Heart right ventricle (tissue), 16 donors: ENCODE measurements at regions not wholly inside any gene's neighbourhood (a gene's known extent, or its start where the extent isn't known, plus 50 kb on each side); places are given as distances from the start of the nearest gene placed in this dataset.
A peak's percentile ranks its signal among the peaks of the same experiment; 100 is the strongest.

Source experiments
- ATAC-seq, 8 donors: fragments of 200-7000 bp; cut with Tn5 transposase; one replicate each; pipeline ENCODE4 v1.9.1; 2020; ENCODE audit warnings: mild to moderate bottlenecking in 8 of 8, moderate library complexity in 8 of 8, moderate number of reproducible peaks in 1 of 8
- DNase-seq, 2 donors: peaks; one replicate each; pipeline ENCODE4 v3.0.0-alpha.2; 2020
- H3K27ac ChIP-seq, 10 donors: fragments of 200-600 bp; sonication (generic) in 2 of 10; one replicate each; pipeline versions ENCODE4 v1.5.0 to v1.8.0; 2020 to 2022; ENCODE audit warnings: mild to moderate bottlenecking in 3 of 10
- H3K27me3 ChIP-seq, 7 donors: fragments of 200-600 bp; one replicate each; pipeline ENCODE4 v1.8.0; 2021 to 2022; ENCODE audit warnings: mild to moderate bottlenecking in 2 of 7
- H3K36me3 ChIP-seq, 9 donors: fragments of 200-600 bp; sonication (generic) in 1 of 9; one replicate each; pipeline versions ENCODE4 v1.5.0 to v1.8.0; 2020 to 2022; ENCODE audit warnings: mild to moderate bottlenecking in 2 of 9
- H3K4me1 ChIP-seq, 9 donors: fragments of 200-600 bp; sonication (generic) in 1 of 9; one replicate each; pipeline versions ENCODE4 v1.5.0 to v1.8.0; 2020 to 2022; ENCODE audit warnings: mild to moderate bottlenecking in 4 of 9
- H3K4me3 ChIP-seq, 10 donors: fragments of 200-600 bp; sonication (generic) in 2 of 10; one replicate each; pipeline versions ENCODE4 v1.5.0 to v1.8.0; 2020 to 2022; ENCODE audit warnings: mild to moderate bottlenecking in 7 of 10, moderate library complexity in 2 of 10
- H3K9me3 ChIP-seq, 11 donors: fragments of 200-600 bp in 10 of 11; sonication (generic) in 2 of 11; one replicate each; pipeline versions ENCODE4 v1.5.0 to v1.8.0; 2013 to 2022; ENCODE audit warnings: mild to moderate bottlenecking in 2 of 11, control low read depth in 1 of 11, moderate library complexity in 1 of 11
- CTCF ChIP-seq, 9 donors: fragments of 200-600 bp; sonication (generic) in 2 of 9; IDR thresholded peaks; one replicate each; pipeline versions ENCODE4 v1.5.0 to v1.8.0; 2021 to 2022; ENCODE audit warnings: antibody characterized with exemption in 9 of 9, mild to moderate bottlenecking in 5 of 9, moderate library complexity in 1 of 9
- whole genome bisulfite sequencing, 2 donors: extraction: QIAGEN DNeasy Blood & Tissue Kit; methylation state at CpG; one replicate each; pipeline ENCODE4 v1.1.7; 2013; ENCODE audit warnings: inconsistent platforms in 1 of 2; 5-methylcytosine and 5-hydroxymethylcytosine counted together
- intact Hi-C, 10 donors: fragments of 100-400 bp; cut with DNase I; formaldehyde crosslinking; loops; one replicate each; pipeline versions ENCODE4 v1.11.1 to v1.14.2; 2022
- donor health status: Arrhythmogenic right ventricular cardiomyopathy.
- donor health status: ischemic (EF 13 %, LVEDD 7.1; RV severe dilation, severe dysfunction).
- donor health status: healthy with polysubstance abuse.
- donor health status: DM: no; HTN: yes; CAD: no.
- donor health status: DM: no; HTN: no; CAD: no.
- donor health status: ischemic (EF 25% LVEDD 6.9; RV normal size, moderate dysfunction).
- donor health status: ischemic (EF 25% LVEDD 5.7; RV mildly dilated, moderate dysfunction).
- donor health status: healthy.
- donor health status: DM: yes; HTN: yes; CAD: no.
- donor health status: Ischemic cardiomyopathy.
- donor health status: ischemic (EF 35%, LVEDD 5.7; RV mildly dilated, moderate dysfunction).
- donor health status: nonischemic (EF 11% LVEDD 7.7; RV severe dilation, severe dysfunction).
- donor health status: DM: yes; HTN: yes; CAD: no.
- donor health status: PGD.
- donor health status: ischemic (EF 29% LVEDD 5.4; RV normal size, mild dysfunction).
- donor health status: nonischemic (EF 23%, LVEDD 6.1; RV moderate dilation, normal function).

GRCh38 chr5:168104350-168104749 lies 187.1 kb upstream of the WWC1 start:
- H3K36me3 ChIP-seq, result peaks cover 0 to 12% (median 0%) of the 10 kb centered on the region in 9 donors
- H3K4me3 ChIP-seq, result no peak overlapping the region
- TF ChIP-seq CTCF (IDR thresholded peaks at IDR 0.05), result no peak
- ATAC-seq (peak in 6 of 8 donors; percentile 9 to 47 (median 30)), DNase-seq (no peak)
- H3K27me3 ChIP-seq, result no peaks in the 10 kb centered on the region
- intact Hi-C loops, result no loop called here
- H3K9me3 ChIP-seq, result peaks cover 0 to 6% (median 0%) of the 10 kb centered on the region in 11 donors
- H3K27ac ChIP-seq, result peak overlapping the region in 4 of 10 donors; percentile 4 to 39 (median 8)
- 82 to 84% methylated on average over 12 of the region's 12 CpGs for WGBS, 2 donors
- peaks cover 0 to 27% (median 0%) of the 10 kb centered on the region in 9 donors for H3K4me1 ChIP-seq

GRCh38 chr5:168104811-168105481 lies 186.5 kb upstream of the WWC1 start:
- DNase-seq (no peak), ATAC-seq (peak in 1 of 8 donors; percentile 19)
- Histone ChIP-seq H3K4me1 (peaks cover 0 to 27% (median 0%) of the 10 kb centered on the region in 9 donors), H3K9me3 (peaks cover 0 to 4% (median 0%) of the 10 kb centered on the region in 11 donors), H3K27ac (peak overlapping the region in 2 of 10 donors; percentile 10 to 39), H3K4me3 (no peak overlapping the region), H3K36me3 (peaks cover 0 to 6% (median 0%) of the 10 kb centered on the region in 9 donors), H3K27me3 (no peaks in the 10 kb centered on the region)
- 68 to 71% methylated on average over 7 of the region's 7 CpGs for WGBS, 2 donors
- intact Hi-C loops, result no loop called here
- no peak for TF ChIP-seq CTCF (IDR thresholded peaks at IDR 0.05)

- ATAC-seq, result no peak
- WGBS, 2 donors, result 64 to 67% methylated on average over 8 of the region's 8 CpGs
- no peak for TF ChIP-seq CTCF (IDR thresholded peaks at IDR 0.05)
These were observed 185.3 kb upstream of the WWC1 start for GRCh38 chr5:168106008-168106761.

GRCh38 chr5:168109441-168109840 lies 182.0 kb upstream of the WWC1 start:
- ATAC-seq, result no peak
- Histone ChIP-seq H3K9me3 (no peaks in the 10 kb centered on the region), H3K4me1 (peaks cover 0 to 20% (median 0%) of the 10 kb centered on the region in 9 donors), H3K36me3 (peaks cover 0 to 7% (median 0%) of the 10 kb centered on the region in 9 donors), H3K27me3 (no peaks in the 10 kb centered on the region), H3K4me3 (no peak overlapping the region), H3K27ac (no peak overlapping the region)
- intact Hi-C loops, result no loop called here
- DNase-seq, result no peak
- WGBS, 2 donors, result 73 to 77% methylated on average over 5 of the region's 5 CpGs
- no peak for TF ChIP-seq CTCF (IDR thresholded peaks at IDR 0.05)

More at GRCh38 chr5:168106008-168106761, 185.3 kb upstream of the WWC1 start:
- no peak for DNase-seq
- Histone ChIP-seq H3K27me3 (no peaks in the 10 kb centered on the region), H3K4me3 (no peak overlapping the region), H3K9me3 (no peaks in the 10 kb centered on the region), H3K4me1 (peaks cover 0 to 27% (median 0%) of the 10 kb centered on the region in 9 donors), H3K27ac (peak overlapping the region in 1 of 10 donors; percentile 10), H3K36me3 (peaks cover 0 to 5% (median 0%) of the 10 kb centered on the region in 9 donors)
- intact Hi-C loops, result no loop called here
